ENCODE measurements at regions not wholly inside any gene's neighbourhood (a gene's known extent, or its start where the extent isn't known, plus 50 kb on each side); places are given as distances from the start of the nearest gene placed in this dataset.

GRCh38 chr10:130871406-130871805, 440.1 kb downstream of the TCERG1L start:
- Histone ChIP-seq H3K36me3 (ENCODE audit: control insufficient read depth, low read depth, low read length) (no peaks in the 10 kb centered on the region), H3K4me1 (ENCODE audit: control insufficient read depth, low read depth, low read length) (no peaks in the 10 kb centered on the region), H3K9me3 (ENCODE audit: control insufficient read depth, low read depth, low read length) (no peaks in the 10 kb centered on the region), H3K9ac (ENCODE audit: low read length) (no peak overlapping the region), H3K27ac (ENCODE audit: low read length) (no peak overlapping the region), H3K27me3 (ENCODE audit: control insufficient read depth, insufficient read depth, low read length) (no peaks in the 10 kb centered on the region), H3K4me3 (ENCODE audit: low read length) (no peak overlapping the region)

- no peak overlapping the region for H3K27ac ChIP-seq (ENCODE audit: low read length)
- H3K27me3 ChIP-seq (ENCODE audit: control insufficient read depth, insufficient read depth, low read length), result no peaks in the 10 kb centered on the region
- H3K36me3 ChIP-seq (ENCODE audit: control insufficient read depth, low read depth, low read length), result no peaks in the 10 kb centered on the region
- H3K4me1 ChIP-seq (ENCODE audit: control insufficient read depth, low read depth, low read length), result no peaks in the 10 kb centered on the region
- no peak overlapping the region for H3K9ac ChIP-seq (ENCODE audit: low read length)
- H3K9me3 ChIP-seq (ENCODE audit: control insufficient read depth, low read depth, low read length), result no peaks in the 10 kb centered on the region
- H3K4me3 ChIP-seq (ENCODE audit: low read length), result no peak overlapping the region
These were observed 437.9 kb downstream of the TCERG1L start for GRCh38 chr10:130873636-130874035.

- H3K9me3 ChIP-seq (ENCODE audit: control insufficient read depth, low read depth, low read length), result no peaks in the 10 kb centered on the region
- no peak overlapping the region for H3K4me3 ChIP-seq (ENCODE audit: low read length)
- no peaks in the 10 kb centered on the region for H3K4me1 ChIP-seq (ENCODE audit: control insufficient read depth, low read depth, low read length)
- no peaks in the 10 kb centered on the region for H3K27me3 ChIP-seq (ENCODE audit: control insufficient read depth, insufficient read depth, low read length)
- H3K9ac ChIP-seq (ENCODE audit: low read length), result no peak overlapping the region
- no peaks in the 10 kb centered on the region for H3K36me3 ChIP-seq (ENCODE audit: control insufficient read depth, low read depth, low read length)
- H3K27ac ChIP-seq (ENCODE audit: low read length), result no peak overlapping the region
These were observed 436.4 kb downstream of the TCERG1L start for GRCh38 chr10:130875116-130875515.

GRCh38 chr10:130875897-130876472, 435.5 kb downstream of the TCERG1L start:
- no peak overlapping the region for H3K27ac ChIP-seq (ENCODE audit: low read length)
- H3K4me3 ChIP-seq (ENCODE audit: low read length), result no peak overlapping the region
- H3K36me3 ChIP-seq (ENCODE audit: control insufficient read depth, low read depth, low read length), result no peaks in the 10 kb centered on the region
- no peaks in the 10 kb centered on the region for H3K27me3 ChIP-seq (ENCODE audit: control insufficient read depth, insufficient read depth, low read length)
- H3K9ac ChIP-seq (ENCODE audit: low read length), result no peak overlapping the region
- H3K9me3 ChIP-seq (ENCODE audit: control insufficient read depth, low read depth, low read length), result no peaks in the 10 kb centered on the region
- H3K4me1 ChIP-seq (ENCODE audit: control insufficient read depth, low read depth, low read length), result no peaks in the 10 kb centered on the region

- H3K4me1 ChIP-seq (ENCODE audit: control insufficient read depth, low read depth, low read length), result no peaks in the 10 kb centered on the region
- H3K27me3 ChIP-seq (ENCODE audit: control insufficient read depth, insufficient read depth, low read length), result no peaks in the 10 kb centered on the region
- no peaks in the 10 kb centered on the region for H3K9me3 ChIP-seq (ENCODE audit: control insufficient read depth, low read depth, low read length)
- H3K27ac ChIP-seq (ENCODE audit: low read length), result no peak overlapping the region
- H3K9ac ChIP-seq (ENCODE audit: low read length), result no peak overlapping the region
- H3K36me3 ChIP-seq (ENCODE audit: control insufficient read depth, low read depth, low read length), result no peaks in the 10 kb centered on the region
- H3K4me3 ChIP-seq (ENCODE audit: low read length), result no peak overlapping the region
These were observed 434.4 kb downstream of the TCERG1L start for GRCh38 chr10:130877126-130877525.

- no peak overlapping the region for H3K4me3 ChIP-seq (ENCODE audit: low read length)
- no peaks in the 10 kb centered on the region for H3K9me3 ChIP-seq (ENCODE audit: control insufficient read depth, low read depth, low read length)
- H3K9ac ChIP-seq (ENCODE audit: low read length), result no peak overlapping the region
- H3K27ac ChIP-seq (ENCODE audit: low read length), result no peak overlapping the region
- H3K4me1 ChIP-seq (ENCODE audit: control insufficient read depth, low read depth, low read length), result no peaks in the 10 kb centered on the region
- no peaks in the 10 kb centered on the region for H3K27me3 ChIP-seq (ENCODE audit: control insufficient read depth, insufficient read depth, low read length)
- no peaks in the 10 kb centered on the region for H3K36me3 ChIP-seq (ENCODE audit: control insufficient read depth, low read depth, low read length)
These were observed 433.4 kb downstream of the TCERG1L start for GRCh38 chr10:130878131-130878530.

GRCh38 chr10:130882906-130883305, 428.6 kb downstream of the TCERG1L start:
- no peaks in the 10 kb centered on the region for H3K4me1 ChIP-seq (ENCODE audit: control insufficient read depth, low read depth, low read length)
- H3K27me3 ChIP-seq (ENCODE audit: control insufficient read depth, insufficient read depth, low read length), result no peaks in the 10 kb centered on the region
- H3K36me3 ChIP-seq (ENCODE audit: control insufficient read depth, low read depth, low read length), result no peaks in the 10 kb centered on the region
- H3K9ac ChIP-seq (ENCODE audit: low read length), result no peak overlapping the region
- no peak overlapping the region for H3K27ac ChIP-seq (ENCODE audit: low read length)
- no peak overlapping the region for H3K4me3 ChIP-seq (ENCODE audit: low read length)
- H3K9me3 ChIP-seq (ENCODE audit: control insufficient read depth, low read depth, low read length), result no peaks in the 10 kb centered on the region

- Histone ChIP-seq H3K4me1 (ENCODE audit: control insufficient read depth, low read depth, low read length) (no peaks in the 10 kb centered on the region), H3K27me3 (ENCODE audit: control insufficient read depth, insufficient read depth, low read length) (no peaks in the 10 kb centered on the region), H3K36me3 (ENCODE audit: control insufficient read depth, low read depth, low read length) (no peaks in the 10 kb centered on the region), H3K9ac (ENCODE audit: low read length) (no peak overlapping the region), H3K27ac (ENCODE audit: low read length) (no peak overlapping the region), H3K4me3 (ENCODE audit: low read length) (no peak overlapping the region), H3K9me3 (ENCODE audit: control insufficient read depth, low read depth, low read length) (no peaks in the 10 kb centered on the region)
These were observed 427.1 kb downstream of the TCERG1L start for GRCh38 chr10:130884456-130884855.

- no peak overlapping the region for H3K27ac ChIP-seq (ENCODE audit: low read length)
- H3K4me1 ChIP-seq (ENCODE audit: control insufficient read depth, low read depth, low read length), result no peaks in the 10 kb centered on the region
- no peak overlapping the region for H3K9ac ChIP-seq (ENCODE audit: low read length)
- H3K36me3 ChIP-seq (ENCODE audit: control insufficient read depth, low read depth, low read length), result no peaks in the 10 kb centered on the region
- no peaks in the 10 kb centered on the region for H3K27me3 ChIP-seq (ENCODE audit: control insufficient read depth, insufficient read depth, low read length)
- no peaks in the 10 kb centered on the region for H3K9me3 ChIP-seq (ENCODE audit: control insufficient read depth, low read depth, low read length)
- no peak overlapping the region for H3K4me3 ChIP-seq (ENCODE audit: low read length)
These were observed 426.4 kb downstream of the TCERG1L start for GRCh38 chr10:130885021-130885655.

- Histone ChIP-seq H3K27me3 (ENCODE audit: control insufficient read depth, insufficient read depth, low read length) (no peaks in the 10 kb centered on the region), H3K27ac (ENCODE audit: low read length) (no peak overlapping the region), H3K9ac (ENCODE audit: low read length) (no peak overlapping the region), H3K4me1 (ENCODE audit: control insufficient read depth, low read depth, low read length) (no peaks in the 10 kb centered on the region), H3K9me3 (ENCODE audit: control insufficient read depth, low read depth, low read length) (no peaks in the 10 kb centered on the region), H3K4me3 (ENCODE audit: low read length) (no peak overlapping the region), H3K36me3 (ENCODE audit: control insufficient read depth, low read depth, low read length) (no peaks in the 10 kb centered on the region)
These were observed 424.4 kb downstream of the TCERG1L start for GRCh38 chr10:130887170-130887569.

GRCh38 chr10:130888493-130888892, 423.0 kb downstream of the TCERG1L start:
- Histone ChIP-seq H3K9me3 (ENCODE audit: control insufficient read depth, low read depth, low read length) (no peaks in the 10 kb centered on the region), H3K36me3 (ENCODE audit: control insufficient read depth, low read depth, low read length) (no peaks in the 10 kb centered on the region), H3K4me1 (ENCODE audit: control insufficient read depth, low read depth, low read length) (no peaks in the 10 kb centered on the region), H3K27ac (ENCODE audit: low read length) (no peak overlapping the region), H3K4me3 (ENCODE audit: low read length) (no peak overlapping the region), H3K27me3 (ENCODE audit: control insufficient read depth, insufficient read depth, low read length) (no peaks in the 10 kb centered on the region), H3K9ac (ENCODE audit: low read length) (no peak overlapping the region)

- no peaks in the 10 kb centered on the region for H3K4me1 ChIP-seq (ENCODE audit: control insufficient read depth, low read depth, low read length)
- H3K9me3 ChIP-seq (ENCODE audit: control insufficient read depth, low read depth, low read length), result no peaks in the 10 kb centered on the region
- H3K9ac ChIP-seq (ENCODE audit: low read length), result no peak overlapping the region
- no peak overlapping the region for H3K4me3 ChIP-seq (ENCODE audit: low read length)
- no peak overlapping the region for H3K27ac ChIP-seq (ENCODE audit: low read length)
- H3K27me3 ChIP-seq (ENCODE audit: control insufficient read depth, insufficient read depth, low read length), result no peaks in the 10 kb centered on the region
- H3K36me3 ChIP-seq (ENCODE audit: control insufficient read depth, low read depth, low read length), result no peaks in the 10 kb centered on the region
These were observed 422.3 kb downstream of the TCERG1L start for GRCh38 chr10:130889240-130889639.

Data from iPS-18a (cell line).